ENCODE measurements at regions not wholly inside any gene's neighbourhood (a gene's known extent, or its start where the extent isn't known, plus 50 kb on each side); places are given as distances from the start of the nearest gene placed in this dataset.

- no peak for DNase-seq
These were observed 78.3 kb upstream of the AOAH start for GRCh38 chr7:36802459-36803135.

GRCh38 chr7:36796850-36797536 lies 72.7 kb upstream of the AOAH start:
- DNase-seq: no peak

- DNase-seq: no peak
These were observed 71.2 kb upstream of the AOAH start for GRCh38 chr7:36795451-36796021.

- no peak for DNase-seq
These were observed 70.4 kb upstream of the AOAH start for GRCh38 chr7:36794689-36795088.

GRCh38 chr7:36792421-36792820 lies 68.1 kb upstream of the AOAH start:
- no peak for DNase-seq

GRCh38 chr7:36790311-36790787 lies 66.1 kb upstream of the AOAH start:
- DNase-seq: no peak

GRCh38 chr7:36788825-36789470 lies 64.7 kb upstream of the AOAH start:
- no peak for DNase-seq

- DNase-seq: no peak
These were observed 63.7 kb upstream of the AOAH start for GRCh38 chr7:36787933-36788378.

GRCh38 chr7:36784991-36785940 lies 61.0 kb upstream of the AOAH start:
- peak; percentile 25 to 46 for DNase-seq

- DNase-seq: no peak
These were observed 56.9 kb upstream of the AOAH start for GRCh38 chr7:36781011-36781738.

GRCh38 chr7:36777855-36778254 lies 53.6 kb upstream of the AOAH start:
- no peak for DNase-seq

- peak; percentile 5 to 10 for DNase-seq
These were observed 52.8 kb upstream of the AOAH start for GRCh38 chr7:36777062-36777461.

- no peak for DNase-seq
These were observed 51.4 kb upstream of the AOAH start for GRCh38 chr7:36775676-36776075.

GRCh38 chr7:36775061-36775620 lies 50.8 kb upstream of the AOAH start:
- DNase-seq: no peak

All from stimulated activated CD4-positive, alpha-beta T cell treated with anti-CD3 and anti-CD28 coated beads, Interleukin-4, amount 100 ng/mL, for 4 hours (primary cell).